GM19455 (cell line): ENCODE measurements at regions not wholly inside any gene's neighbourhood (a gene's known extent, or its start where the extent isn't known, plus 50 kb on each side); places are given as distances from the start of the nearest gene placed in this dataset.
"Not testable (repeated sequence)": the region's sequence is repeated elsewhere in the genome, so short reads cannot be mapped to it uniquely, and the experiment has no call there.

Experiments
- ATAC-seq: cut with Tn5 transposase; IDR thresholded peaks from one replicate; pipeline ENCODE4 v1.9.1; 2021; ENCODE audit not compliant: unreplicated experiment

DNA sequence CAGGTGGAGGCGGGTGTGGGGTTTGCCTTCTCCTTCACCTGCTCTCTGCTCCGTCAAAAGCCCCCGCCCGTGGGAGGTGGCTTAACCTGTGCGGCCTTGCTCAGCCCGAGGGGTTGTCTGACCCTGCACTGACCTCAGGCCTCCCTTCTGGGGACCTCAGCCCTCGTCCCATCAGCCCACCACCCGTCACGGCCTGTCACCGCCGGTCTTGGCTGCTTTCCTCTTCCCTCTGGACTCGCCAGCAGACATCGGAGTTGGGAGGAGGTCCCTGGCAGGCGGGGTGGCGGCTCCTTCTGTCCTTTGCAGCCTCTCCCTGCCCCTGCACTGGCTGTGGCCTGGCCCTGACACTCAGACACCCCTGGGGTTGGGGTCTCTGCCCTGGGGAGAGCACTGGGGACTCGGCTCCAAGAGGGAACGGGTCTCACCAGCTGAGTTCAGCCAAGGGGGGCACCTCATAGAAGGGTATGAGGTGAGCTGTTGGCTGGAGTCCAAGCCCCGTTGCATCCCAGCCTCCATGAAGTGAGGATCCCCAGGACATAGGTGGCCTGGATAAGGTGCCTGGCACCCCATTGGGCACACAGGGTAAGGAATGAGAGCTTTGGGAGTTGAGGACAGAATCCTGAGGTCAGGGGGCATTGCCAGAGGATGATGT lies 999.6 kb downstream of the BRD1 start:
- ATAC-seq, result no peak

DNA sequence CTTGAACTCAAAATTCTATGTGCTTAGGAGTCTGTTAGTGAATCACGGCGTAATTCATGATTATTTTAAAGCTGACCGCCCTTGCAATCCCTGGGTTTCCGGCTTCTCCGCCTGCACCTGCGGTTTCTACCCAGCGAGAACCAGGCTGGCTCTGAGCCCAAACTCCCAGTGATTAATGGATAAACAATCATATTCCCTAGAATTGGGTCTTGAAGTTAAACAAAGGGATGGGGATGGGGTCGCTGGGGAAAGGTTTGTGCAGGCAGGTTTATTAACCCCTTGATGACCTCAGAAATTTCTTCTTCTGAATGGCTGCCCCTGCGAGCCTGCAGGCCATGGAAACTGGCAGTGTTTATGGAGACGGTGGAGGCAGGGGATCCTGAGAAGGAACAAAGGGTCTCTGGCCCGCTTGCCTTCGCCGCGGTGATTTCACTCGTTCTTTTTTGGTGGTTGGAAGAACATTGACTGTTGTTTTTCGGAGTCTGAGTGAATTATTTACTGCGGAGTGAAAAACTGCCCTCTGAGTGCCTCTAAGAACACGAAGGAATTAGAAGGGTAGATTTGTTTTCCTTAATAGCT lies 1000.3 kb downstream of the BRD1 start:
- no peak for ATAC-seq

DNA sequence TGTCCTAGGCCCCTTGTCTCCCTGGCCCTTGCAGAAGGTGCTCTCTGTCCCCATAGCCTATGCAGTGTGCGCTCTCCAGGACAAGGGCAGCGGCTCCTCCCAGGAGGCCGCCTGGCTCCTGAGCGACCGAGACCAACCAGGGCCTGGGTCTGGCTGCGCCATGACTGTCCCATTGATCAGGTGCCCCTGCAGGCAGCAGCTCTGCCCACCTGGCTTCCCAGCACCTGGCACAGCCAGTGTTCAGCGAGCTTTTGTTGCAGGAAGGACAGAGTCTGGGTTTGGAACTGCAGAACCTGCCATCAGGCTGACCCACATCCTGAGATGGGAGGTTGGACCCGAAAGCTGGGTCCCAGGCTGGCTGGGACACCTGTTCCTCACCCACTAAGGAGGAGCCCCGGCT lies 1001.1 kb downstream of the BRD1 start:
- no peak for ATAC-seq

DNA sequence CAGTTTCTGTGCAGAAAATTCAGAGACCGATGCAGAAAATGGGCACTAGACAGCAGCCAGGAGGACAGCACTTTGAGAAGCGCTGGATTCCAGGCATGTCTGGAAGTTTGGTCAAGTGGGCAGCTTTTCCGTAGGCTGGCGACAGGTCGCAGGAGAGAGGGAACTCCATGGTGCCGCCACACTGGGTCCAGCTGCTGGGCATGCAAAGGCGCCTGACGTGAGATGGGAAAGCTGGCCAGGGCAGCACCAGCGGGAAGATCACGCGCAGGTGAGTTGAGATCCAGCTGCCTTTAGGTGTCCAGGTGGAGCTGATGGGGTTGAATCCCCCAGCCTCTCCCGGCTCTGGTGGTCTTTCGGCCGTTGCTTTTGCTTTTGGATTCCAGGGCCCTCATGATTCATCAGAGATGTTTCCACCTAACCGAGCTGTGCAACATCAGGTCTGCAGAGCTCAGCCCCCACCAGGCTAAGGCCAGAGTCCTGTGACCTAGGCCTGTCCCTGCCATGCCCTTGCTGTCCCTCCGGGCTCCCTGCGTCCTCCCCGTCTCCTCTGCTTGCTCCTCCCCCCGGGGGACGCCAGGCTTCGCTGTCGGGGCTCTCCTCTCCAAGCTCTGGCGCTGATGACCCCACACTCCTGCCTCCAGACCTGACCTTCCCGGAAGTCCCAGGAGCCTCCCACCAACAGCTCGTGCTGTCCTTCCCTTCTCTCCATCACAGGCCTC lies 1001.7 kb downstream of the BRD1 start:
- no peak for ATAC-seq

DNA sequence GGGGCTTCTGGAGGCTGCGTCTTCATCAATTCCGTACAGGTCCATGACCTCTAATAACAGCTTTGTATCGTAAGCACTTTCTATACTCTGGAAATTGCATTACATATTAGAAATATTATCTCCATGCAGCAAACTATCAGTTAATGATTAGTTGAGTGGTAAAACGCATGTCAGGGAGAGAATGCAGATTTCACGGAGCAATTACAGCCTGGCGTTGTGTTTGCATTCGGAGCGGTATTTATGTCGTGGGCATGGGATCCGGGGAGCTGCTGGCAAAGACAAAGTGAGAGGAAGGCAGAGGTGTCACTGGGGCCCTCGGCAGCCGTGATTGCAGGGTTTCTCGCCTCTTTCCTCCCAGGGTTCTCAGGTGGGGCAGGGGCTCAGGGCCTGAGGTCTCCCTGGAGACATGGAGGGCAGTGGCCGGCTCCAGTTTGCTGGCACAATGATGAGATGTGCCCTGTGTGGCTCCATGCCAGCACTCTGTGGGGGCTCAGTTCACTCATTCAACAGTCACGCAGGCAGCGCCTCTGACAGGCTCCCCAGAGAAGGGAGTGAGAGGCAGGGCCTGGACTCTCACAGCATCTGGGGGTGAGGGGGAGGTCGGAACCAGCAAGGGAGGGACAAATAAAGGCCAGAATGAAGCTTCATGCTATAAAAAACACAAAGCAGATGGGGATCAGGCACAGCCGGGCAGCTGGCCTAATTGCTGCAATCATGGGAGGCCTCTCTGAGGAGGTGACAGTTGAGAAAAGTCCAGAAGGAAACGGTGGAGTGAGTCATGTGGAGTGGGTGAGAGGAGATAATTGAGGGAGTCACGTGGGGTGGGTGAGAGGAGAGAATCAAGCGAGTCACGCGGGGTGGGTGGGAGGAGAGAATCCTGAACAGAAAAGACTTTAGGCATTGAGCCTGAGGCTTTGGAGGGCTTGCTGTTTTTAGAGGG lies 1002.7 kb downstream of the BRD1 start:
- no peak for ATAC-seq

DNA sequence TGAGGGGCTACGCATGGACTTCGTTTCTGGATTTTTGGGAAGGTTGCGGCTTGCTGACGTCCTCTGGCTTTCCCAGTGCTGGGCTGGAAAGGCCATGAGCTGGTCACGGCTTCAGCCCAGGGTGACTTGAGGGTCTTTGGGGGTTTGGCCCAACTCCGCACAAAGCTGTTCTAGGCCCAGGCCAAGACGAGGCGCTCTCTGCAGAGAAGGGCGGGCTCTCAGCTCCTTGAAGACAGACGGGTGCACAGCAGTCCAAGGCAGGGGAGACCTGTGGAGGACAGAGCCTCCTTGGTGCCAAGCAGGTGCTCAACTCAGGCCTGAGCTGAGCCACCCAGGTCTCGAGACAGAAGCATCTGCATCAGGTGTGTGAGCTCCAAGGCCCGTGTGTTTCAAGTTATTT lies 1003.7 kb downstream of the BRD1 start:
- ATAC-seq, result no peak

DNA sequence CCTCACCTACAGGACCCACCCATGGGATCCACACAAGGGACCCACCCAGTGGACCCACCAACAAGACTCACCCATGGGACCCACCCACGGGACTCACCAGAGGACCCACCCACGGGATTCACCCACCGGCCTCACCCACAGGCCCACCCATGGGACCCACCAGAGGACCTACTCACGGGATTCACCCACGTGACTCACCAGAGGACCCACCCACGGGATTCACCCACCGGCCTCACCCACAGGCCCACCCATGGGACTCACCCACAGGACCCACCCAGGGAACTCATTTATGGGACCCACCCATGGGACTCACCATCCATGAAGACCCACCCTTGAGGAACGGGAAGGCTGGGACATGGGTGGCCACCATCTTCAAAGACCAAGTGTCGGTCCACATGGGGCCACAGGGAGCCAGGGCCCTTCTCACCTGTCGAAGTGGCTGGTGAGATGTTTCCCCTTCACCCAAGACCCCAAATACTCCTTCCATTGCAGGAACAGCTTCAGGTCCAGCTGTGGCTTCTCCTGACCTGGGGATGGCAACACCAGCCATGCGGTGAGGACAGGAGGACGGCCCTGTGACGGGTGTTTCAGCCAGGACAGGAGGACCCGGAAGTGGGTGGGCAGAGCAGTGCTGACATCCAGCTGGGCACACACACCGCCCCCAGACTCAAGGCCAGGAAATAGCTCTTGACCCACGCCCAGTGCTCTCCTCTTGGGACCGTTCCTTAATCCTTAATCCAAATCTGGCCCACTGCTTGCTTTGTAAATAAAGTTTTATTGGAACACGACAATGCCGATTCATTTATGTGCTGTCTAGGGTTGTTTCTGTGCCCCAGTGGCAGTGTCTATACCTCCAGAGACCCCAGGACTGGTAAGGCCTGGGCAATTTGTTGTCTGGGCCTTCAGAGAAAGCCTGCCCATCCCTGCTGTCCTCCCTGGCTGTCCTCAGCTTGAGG lies 1005.1 kb downstream of the BRD1 start:
- ATAC-seq, result no peak

DNA sequence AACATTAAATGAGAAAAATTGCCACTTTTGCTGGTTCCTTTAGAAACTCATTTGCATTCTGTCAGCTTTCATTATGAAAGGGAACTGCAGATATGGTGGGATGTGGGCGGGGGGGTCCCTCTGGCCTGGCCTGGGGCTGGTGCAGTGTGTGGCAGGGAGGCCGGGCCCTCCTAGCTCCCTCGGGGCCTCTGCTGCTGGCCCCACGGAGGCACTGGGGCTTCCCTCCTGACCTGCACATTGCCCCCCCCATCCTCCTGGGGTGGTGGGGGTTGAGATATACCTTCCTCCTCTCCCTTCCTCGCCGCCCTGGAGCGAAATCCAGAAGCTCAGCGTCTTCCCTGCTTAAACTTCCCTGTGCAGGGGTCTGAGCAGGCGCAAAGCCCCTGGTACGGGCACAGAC lies 1005.9 kb downstream of the BRD1 start:
- no peak for ATAC-seq

DNA sequence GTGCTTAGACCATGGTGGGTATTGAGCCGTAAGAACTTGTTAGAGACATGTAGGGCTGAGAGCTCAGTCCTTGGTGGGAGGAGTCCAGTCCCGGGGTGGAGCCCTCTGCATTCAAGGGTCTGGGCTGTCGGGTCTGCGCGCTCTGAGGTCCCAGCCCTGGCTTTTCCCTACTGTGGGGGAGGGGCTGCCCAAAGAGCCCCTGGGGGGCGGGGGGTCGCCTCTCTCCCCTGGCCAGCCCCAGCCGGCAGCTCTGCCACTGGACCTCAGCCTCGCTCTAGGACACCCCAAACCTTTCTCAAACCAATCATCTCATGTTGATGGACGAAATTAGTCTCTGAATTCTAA lies 1006.4 kb downstream of the BRD1 start:
- ATAC-seq, result no peak

DNA sequence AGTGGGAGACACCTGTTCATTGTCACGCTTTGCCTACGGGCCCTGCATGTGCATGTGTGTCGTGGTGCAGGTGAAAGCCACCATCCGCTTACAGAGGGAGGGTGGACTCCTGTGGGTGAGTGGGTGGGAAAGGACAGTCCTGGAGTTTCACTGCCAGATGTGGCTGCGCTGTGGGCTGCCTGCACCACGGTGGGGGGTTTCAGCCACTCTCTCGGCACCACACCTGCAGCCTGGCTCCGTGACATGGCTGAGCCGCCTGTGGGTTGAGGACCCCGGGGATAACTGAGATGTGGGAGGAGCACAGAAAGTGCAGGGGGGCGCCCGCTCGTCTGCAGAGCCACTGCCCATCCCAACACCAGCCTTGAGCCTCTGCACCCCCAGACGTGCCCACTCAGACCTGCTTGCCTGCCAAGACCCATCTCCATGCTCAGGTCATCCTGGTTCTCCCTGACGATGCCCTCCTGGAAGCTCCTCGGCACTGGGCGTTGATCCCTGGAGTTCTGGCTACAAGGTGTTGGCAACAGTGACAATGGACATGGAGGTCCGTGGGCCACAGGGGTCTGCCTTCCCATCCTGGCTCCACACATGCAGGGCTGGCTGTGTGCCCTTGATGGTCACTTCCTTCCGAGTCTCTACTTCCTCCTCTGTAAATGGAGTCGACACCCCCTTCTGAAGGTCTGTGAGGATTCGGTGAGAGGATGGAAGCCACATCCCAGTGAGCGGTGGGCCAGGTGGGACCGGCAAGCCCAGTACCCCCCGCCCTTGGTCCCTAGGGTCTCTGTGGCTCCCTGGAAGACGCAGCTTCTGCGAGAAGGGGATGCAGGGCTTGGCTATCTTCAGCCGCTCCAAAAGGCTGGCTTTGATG lies 1007.0 kb downstream of the BRD1 start:
- ATAC-seq, result no peak

DNA sequence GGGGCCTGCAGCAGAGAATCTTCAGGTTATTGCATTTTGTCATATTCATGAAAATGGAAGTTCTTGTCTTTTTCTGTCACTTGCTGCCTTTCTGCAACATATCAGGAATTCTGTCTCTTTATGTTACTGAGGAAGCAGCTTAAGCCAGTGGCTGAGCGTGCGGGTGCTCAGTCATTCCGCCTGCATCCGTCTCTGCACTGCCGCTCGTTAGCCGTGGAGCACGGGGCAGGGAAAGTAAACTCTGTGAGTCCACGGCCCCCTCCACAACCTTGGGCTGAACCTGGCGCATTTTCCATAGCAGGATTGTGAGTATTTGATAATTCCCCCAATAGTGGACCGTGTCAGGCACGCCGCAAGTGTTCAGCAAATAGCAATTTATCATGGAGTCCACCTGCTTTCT lies 1007.7 kb downstream of the BRD1 start:
- no peak for ATAC-seq

DNA sequence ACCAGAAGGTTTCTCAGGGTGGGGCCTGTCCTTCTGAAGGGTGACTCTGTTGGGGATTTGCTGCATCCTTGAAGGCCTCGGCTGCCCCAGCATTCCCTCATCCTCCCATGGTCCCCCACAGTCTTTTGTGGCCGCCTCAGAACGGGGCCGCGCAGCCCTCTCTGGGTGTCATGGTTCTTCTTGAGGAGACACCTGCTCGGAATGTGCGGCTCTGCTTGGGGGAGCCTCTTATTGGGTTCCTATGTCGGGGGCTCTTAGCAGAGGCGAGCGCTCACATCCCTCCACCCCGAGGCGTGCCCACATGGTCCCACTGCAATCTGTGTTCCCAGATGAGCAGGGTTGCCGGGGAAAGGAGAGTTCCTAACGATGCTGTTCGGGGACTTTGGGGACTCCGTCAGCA lies 1008.4 kb downstream of the BRD1 start:
- no peak for ATAC-seq

DNA sequence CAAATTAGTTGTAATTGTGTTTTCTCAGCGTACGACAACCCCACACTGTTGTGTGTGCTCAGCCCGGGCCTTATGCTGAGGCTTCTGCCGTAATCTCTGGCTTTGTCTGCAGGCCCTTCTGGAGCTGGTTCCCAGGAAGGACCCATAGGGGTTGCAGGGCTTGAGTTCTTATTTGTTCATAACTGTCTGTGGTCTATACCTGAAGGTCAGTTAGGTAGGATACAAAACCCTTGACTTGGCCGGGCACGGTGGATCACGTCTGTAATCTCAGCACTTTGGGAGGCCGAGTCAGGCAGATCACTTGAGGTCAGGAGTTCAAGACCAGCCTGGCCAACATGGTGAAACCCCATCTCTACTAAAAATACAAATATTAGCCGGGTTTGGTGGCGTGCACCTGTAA lies 1010.2 kb downstream of the BRD1 start:
- ATAC-seq, result not testable (repeated sequence)

DNA sequence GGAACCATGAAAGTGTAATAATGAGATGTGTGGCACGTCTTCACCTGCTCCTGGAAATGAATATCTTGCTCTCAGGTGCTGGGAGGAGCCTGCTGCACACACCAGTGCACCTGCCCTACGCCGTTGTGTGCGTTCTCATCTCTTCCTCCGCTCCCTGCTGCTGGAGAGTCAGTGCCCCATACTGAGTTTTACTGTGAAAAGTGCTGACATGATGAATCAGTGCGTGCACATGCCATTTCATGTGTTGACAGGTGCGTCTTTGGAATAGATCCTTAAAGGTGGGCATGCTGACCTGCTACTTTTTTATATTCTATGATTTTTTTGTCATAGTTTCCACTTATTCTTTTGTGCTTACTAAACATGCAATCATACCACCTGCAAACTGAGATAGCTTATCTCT lies 1015.8 kb downstream of the BRD1 start:
- ATAC-seq, result no peak

DNA sequence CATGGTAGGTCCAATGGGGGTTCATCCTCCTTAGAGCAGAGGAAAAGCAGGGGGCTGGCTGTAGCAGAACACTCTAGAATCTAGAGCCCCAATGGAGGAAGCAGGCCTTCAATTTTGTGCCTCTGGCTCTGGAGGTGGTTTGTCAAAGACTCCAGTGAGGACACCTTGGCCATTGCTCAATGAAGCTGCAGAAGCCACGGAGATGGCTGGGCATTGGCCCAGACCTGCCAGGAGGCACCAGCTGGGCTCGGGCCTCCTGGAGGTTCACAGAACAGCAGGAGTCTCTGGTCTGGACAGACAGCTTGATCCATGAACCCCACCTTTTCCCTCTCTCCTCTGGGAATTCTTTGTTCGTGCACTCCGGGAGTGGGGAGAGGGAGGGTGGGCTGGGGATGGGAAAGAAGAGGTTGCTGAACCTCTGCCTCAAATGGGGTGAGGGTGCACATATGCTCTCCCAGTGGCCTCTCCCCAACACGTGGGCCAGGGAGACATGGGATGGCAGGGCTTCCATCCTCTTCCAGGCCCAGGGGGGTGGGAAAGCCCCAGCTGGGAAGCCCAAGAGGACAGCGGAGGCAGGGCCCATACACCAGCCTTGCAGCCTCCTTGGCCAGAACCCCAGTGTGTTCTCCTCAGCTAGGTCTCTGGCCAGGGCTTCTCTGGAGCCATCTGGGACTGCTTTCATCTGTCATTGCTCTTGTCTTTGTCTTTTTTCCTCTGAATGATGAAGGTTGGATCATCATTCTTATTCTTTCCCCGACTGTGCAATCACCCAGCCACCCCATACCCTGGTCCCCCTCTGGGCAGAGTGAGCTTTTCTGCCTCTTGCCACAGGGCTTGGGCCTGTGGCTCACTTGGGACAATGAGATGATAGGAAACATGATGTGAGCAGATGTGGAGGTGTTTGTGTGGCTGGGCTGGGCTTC lies 1019.4 kb downstream of the BRD1 start:
- no peak for ATAC-seq

DNA sequence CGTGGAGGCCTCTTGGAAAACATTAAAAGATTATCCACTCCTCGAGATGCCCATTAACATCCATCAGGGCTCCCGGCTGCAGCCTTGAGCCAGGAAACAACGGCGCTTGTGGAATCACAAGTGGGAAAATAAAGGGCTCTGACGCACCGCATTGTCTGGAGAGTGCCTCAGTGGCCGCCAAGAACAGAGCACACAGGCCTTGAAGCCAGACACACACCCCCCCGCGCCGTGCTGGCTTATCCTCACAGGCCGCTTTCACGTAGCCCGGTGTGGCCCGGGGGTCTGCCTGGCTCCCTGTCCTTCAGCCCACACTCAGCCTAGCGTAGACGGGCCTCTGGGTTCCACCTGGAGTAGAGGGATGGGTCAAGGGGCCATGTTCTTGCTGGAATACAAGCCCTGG lies 1020.5 kb downstream of the BRD1 start:
- ATAC-seq, result no peak

DNA sequence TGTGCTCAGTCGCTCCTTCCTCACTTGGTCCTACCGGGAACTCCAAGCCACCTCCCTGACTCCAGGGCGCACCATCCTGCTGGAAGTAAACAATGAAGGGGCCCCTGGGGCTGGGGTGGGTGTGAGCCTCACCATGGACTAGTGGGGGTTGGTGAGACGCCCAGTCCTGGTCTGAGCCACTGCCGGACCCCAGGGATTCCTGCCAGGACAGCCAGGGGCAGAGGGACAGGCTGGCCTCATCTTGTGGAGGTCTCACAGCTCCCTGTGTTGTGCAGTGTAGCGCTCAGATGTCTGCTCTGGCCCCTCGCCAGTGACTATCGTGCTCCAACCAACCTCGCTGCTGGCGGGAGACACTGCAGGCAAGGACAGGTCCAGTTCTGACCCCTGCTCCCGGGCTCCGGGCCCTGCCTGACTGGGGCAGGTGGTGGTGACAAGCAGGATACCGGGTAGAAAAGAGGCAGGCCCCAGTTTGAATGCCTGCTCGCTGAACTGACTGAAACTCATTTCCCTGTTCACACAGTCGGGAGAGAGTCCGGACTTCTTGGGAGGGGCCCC lies 1021.4 kb downstream of the BRD1 start:
- no peak for ATAC-seq

DNA sequence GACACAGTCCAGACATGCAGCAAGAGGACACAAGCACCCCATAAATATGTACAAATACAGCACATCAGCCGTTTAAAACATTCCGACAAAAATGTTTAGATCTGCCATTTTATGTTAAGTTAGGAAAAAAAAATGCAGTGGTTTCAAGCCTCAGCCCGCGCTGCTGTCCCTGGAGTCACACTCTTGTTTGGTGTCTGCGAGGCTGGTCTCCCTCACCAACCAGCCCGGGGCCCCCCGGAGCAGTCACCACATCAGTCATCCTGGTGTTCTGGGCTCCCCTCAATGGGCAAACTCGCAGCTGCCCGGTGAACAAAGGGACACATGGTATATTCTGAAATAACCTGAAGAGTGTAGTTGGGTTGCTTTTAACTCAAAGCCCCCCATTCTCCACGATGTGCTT lies 1022.2 kb downstream of the BRD1 start:
- ATAC-seq, result no peak
